Liver (tissue), 8 donors: ENCODE measurements at regions not wholly inside any gene's neighbourhood (a gene's known extent, or its start where the extent isn't known, plus 50 kb on each side); places are given as distances from the start of the nearest gene placed in this dataset.

Source experiments
- DNase-seq: peaks from one replicate; pipeline ENCODE4 v3.0.0-alpha.2; 2017; ENCODE audit warnings: low spot score
- H3K27ac ChIP-seq, 2 donors: one replicate each; pipeline ENCODE4 v1.7.0; 2013; ENCODE audit warnings: inconsistent platforms in 2 of 2, low read length in 2 of 2, control low read depth in 1 of 2, low read depth in 1 of 2, mild to moderate bottlenecking in 1 of 2
- H3K27me3 ChIP-seq, 4 donors: one replicate each; pipeline versions ENCODE4 v1.6.1 to v1.7.0; 2013; ENCODE audit warnings: low read length in 3 of 4, inconsistent platforms in 1 of 4, mild to moderate bottlenecking in 1 of 4, moderate library complexity in 1 of 4; ENCODE audit not compliant: control insufficient read depth in 4 of 4, insufficient read depth in 4 of 4
- H3K36me3 ChIP-seq, 4 donors: one replicate each; pipeline versions ENCODE4 v1.6.1 to v1.7.0; 2013; ENCODE audit warnings: low read length in 3 of 4, mild to moderate bottlenecking in 3 of 4, low read depth in 1 of 4, moderate library complexity in 1 of 4; ENCODE audit not compliant: control insufficient read depth in 4 of 4, insufficient read depth in 3 of 4
- H3K4me1 ChIP-seq, 4 donors: one replicate each; pipeline versions ENCODE4 v1.6.1 to v1.7.0; 2013; ENCODE audit warnings: low read length in 3 of 4, mild to moderate bottlenecking in 3 of 4, moderate library complexity in 1 of 4; ENCODE audit not compliant: control insufficient read depth in 4 of 4, insufficient read depth in 4 of 4
- H3K4me3 ChIP-seq, 3 donors: one replicate each; pipeline versions ENCODE4 v1.6.1 to v1.7.0; 2013; ENCODE audit warnings: low read length in 3 of 3, control low read depth in 1 of 3, low read depth in 1 of 3, mild to moderate bottlenecking in 1 of 3
- H3K9ac ChIP-seq, 2 donors: one replicate each; pipeline ENCODE4 v1.7.0; 2013; ENCODE audit warnings: low read length in 2 of 2, mild to moderate bottlenecking in 2 of 2, moderate library complexity in 2 of 2, control low read depth in 1 of 2, low read depth in 1 of 2
- H3K9me3 ChIP-seq, 4 donors: one replicate each; pipeline versions ENCODE4 v1.6.1 to v1.7.0; 2013; ENCODE audit warnings: low read length in 3 of 4; ENCODE audit not compliant: control insufficient read depth in 4 of 4
- EGR1 ChIP-seq, 2 donors: IDR thresholded peaks; 2 replicates each; pipeline ENCODE4 v1.6.1; 2016 to 2018; ENCODE audit warnings: antibody characterized with exemption in 2 of 2, low read depth in 2 of 2
- FOXA1 ChIP-seq: IDR thresholded peaks from 2 replicates; pipeline ENCODE4 v1.6.1; 2016; ENCODE audit warnings: antibody characterized with exemption
- GABPA ChIP-seq, 2 donors: IDR thresholded peaks in 1 of 2; conservative IDR thresholded peaks in 1 of 2; 2 replicates each; pipeline ENCODE4 v1.6.1; 2016; ENCODE audit warnings: antibody characterized with exemption in 2 of 2, mild to moderate bottlenecking in 1 of 2, moderate library complexity in 1 of 2
- HNF4A ChIP-seq, 2 donors: conservative IDR thresholded peaks; 2 replicates each; pipeline ENCODE4 v1.6.1; 2016; ENCODE audit warnings: antibody characterized with exemption in 2 of 2, mild to moderate bottlenecking in 2 of 2
- JUND ChIP-seq, 2 donors: IDR thresholded peaks; 2 replicates each; pipeline ENCODE4 v1.6.1; 2016; ENCODE audit warnings: antibody characterized with exemption in 2 of 2
- NR2F2 ChIP-seq: IDR thresholded peaks from 2 replicates; pipeline ENCODE4 v1.6.1; 2016; ENCODE audit warnings: antibody characterized with exemption
- RXRA ChIP-seq, 2 donors: IDR thresholded peaks; 2 replicates each; pipeline ENCODE4 v1.6.1; 2017 to 2018; ENCODE audit warnings: antibody characterized with exemption in 2 of 2, mild to moderate bottlenecking in 1 of 2
- SP1 ChIP-seq: IDR thresholded peaks from 2 replicates; pipeline ENCODE4 v1.6.1; 2018; ENCODE audit warnings: antibody characterized with exemption, mild to moderate bottlenecking
- TAF1 ChIP-seq: conservative IDR thresholded peaks from 2 replicates; pipeline ENCODE4 v1.6.1; 2016; ENCODE audit warnings: antibody characterized with exemption, mild to moderate bottlenecking
- YY1 ChIP-seq: IDR thresholded peaks from 2 replicates; pipeline ENCODE4 v1.6.1; 2016; ENCODE audit warnings: antibody characterized with exemption, mild to moderate bottlenecking
- WGBS: extraction: QIAGEN DNeasy Blood & Tissue Kit; methylation state at CpG from one replicate; pipeline ENCODE4 v1.1.7; 2013; 5-methylcytosine and 5-hydroxymethylcytosine counted together
- TF ChIP-seq, protein P1 (sequence below): IDR thresholded peaks from 2 replicates; pipeline ENCODE4 v1.6.1; 2016; ENCODE audit warnings: antibody characterized with exemption, mild to moderate bottlenecking
- TF ChIP-seq, protein P2 (sequence below): IDR thresholded peaks from 2 replicates; pipeline ENCODE4 v1.6.1; 2016; ENCODE audit warnings: antibody characterized with exemption
- TF ChIP-seq, protein P3 (sequence below): IDR thresholded peaks from 2 replicates; pipeline ENCODE4 v1.6.1; 2016; ENCODE audit warnings: antibody characterized with exemption
- TF ChIP-seq, protein P4 (sequence below): fragments of 150-350 bp; IDR thresholded peaks from 2 replicates; pipeline ENCODE4 v1.5.1; 2017; ENCODE audit warnings: improper control_type of control experiment, low read depth, low read length; ENCODE audit not compliant: missing input control
- donor health status: healthy.
- donor health status: healthy.
- donor health status: healthy.
- donor health status: healthy.
- donor health status: healthy.

DNA sequence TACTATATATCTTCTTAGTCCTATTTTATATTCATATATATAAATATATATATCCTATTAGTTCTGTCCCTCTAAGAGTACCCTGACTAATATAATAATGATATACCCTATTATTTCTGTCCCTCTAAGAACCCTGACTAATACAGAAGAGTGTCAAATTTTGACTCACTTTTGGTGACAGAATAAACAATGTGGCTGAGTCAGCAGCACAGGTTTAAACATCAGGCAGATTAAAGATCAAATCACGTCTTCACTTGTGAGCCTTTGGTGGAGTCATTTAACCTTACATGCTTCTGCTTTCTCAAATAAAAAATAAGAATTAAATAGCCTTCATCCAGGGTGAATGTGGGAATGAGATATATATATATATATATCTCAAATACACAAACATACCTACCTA is 615.9 kb upstream of the GCFC2 start:
- no peaks in the 10 kb centered on the region for H3K4me1 ChIP-seq
- WGBS, result 59% methylated on average over 1 of the region's 1 CpG
- DNase-seq, result no peak
- H3K9ac ChIP-seq, result no peak overlapping the region
- no peak overlapping the region for H3K4me3 ChIP-seq
- TF ChIP-seq, protein P1, sequence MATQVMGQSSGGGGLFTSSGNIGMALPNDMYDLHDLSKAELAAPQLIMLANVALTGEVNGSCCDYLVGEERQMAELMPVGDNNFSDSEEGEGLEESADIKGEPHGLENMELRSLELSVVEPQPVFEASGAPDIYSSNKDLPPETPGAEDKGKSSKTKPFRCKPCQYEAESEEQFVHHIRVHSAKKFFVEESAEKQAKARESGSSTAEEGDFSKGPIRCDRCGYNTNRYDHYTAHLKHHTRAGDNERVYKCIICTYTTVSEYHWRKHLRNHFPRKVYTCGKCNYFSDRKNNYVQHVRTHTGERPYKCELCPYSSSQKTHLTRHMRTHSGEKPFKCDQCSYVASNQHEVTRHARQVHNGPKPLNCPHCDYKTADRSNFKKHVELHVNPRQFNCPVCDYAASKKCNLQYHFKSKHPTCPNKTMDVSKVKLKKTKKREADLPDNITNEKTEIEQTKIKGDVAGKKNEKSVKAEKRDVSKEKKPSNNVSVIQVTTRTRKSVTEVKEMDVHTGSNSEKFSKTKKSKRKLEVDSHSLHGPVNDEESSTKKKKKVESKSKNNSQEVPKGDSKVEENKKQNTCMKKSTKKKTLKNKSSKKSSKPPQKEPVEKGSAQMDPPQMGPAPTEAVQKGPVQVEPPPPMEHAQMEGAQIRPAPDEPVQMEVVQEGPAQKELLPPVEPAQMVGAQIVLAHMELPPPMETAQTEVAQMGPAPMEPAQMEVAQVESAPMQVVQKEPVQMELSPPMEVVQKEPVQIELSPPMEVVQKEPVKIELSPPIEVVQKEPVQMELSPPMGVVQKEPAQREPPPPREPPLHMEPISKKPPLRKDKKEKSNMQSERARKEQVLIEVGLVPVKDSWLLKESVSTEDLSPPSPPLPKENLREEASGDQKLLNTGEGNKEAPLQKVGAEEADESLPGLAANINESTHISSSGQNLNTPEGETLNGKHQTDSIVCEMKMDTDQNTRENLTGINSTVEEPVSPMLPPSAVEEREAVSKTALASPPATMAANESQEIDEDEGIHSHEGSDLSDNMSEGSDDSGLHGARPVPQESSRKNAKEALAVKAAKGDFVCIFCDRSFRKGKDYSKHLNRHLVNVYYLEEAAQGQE, result no peak
- TF ChIP-seq RXRA (IDR thresholded peaks at IDR 0.05) (no peak), NR2F2 (no peak), EGR1 (IDR thresholded peaks at IDR 0.05; ENCODE audit: low read depth in 2 of 2) (no peak), YY1 (no peak), SP1 (no peak)
- TF ChIP-seq, protein P2, sequence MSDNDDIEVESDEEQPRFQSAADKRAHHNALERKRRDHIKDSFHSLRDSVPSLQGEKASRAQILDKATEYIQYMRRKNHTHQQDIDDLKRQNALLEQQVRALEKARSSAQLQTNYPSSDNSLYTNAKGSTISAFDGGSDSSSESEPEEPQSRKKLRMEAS, result no peak
- TF ChIP-seq, protein P3, sequence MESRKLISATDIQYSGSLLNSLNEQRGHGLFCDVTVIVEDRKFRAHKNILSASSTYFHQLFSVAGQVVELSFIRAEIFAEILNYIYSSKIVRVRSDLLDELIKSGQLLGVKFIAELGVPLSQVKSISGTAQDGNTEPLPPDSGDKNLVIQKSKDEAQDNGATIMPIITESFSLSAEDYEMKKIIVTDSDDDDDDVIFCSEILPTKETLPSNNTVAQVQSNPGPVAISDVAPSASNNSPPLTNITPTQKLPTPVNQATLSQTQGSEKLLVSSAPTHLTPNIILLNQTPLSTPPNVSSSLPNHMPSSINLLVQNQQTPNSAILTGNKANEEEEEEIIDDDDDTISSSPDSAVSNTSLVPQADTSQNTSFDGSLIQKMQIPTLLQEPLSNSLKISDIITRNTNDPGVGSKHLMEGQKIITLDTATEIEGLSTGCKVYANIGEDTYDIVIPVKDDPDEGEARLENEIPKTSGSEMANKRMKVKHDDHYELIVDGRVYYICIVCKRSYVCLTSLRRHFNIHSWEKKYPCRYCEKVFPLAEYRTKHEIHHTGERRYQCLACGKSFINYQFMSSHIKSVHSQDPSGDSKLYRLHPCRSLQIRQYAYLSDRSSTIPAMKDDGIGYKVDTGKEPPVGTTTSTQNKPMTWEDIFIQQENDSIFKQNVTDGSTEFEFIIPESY, result no peak
- no peaks in the 10 kb centered on the region for H3K27me3 ChIP-seq
- H3K9me3 ChIP-seq, result no peaks in the 10 kb centered on the region
- H3K27ac ChIP-seq, result no peak overlapping the region
- no peaks in the 10 kb centered on the region for H3K36me3 ChIP-seq

DNA sequence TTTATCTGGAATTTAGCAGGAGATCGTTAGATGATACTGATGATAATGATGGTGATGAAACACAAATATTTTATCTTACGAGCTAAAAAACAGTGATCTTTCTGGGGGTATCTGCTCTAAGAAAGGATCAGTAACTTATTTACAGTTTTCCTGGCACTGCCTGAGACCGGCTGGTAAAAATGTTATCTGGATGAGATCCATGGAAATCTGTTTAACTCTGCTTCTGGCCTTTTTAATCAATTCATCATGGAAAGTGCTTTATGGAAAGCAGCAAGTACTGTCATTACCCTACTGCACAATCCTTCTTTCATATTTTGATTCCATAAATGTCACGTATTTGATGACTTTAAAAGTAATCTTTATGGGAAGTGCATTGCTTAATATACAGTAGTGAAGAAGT is 612.7 kb upstream of the GCFC2 start:
- Histone ChIP-seq H3K27me3 (no peaks in the 10 kb centered on the region), H3K27ac (no peak overlapping the region), H3K9me3 (no peaks in the 10 kb centered on the region), H3K9ac (no peak overlapping the region), H3K4me1 (no peaks in the 10 kb centered on the region), H3K4me3 (no peak overlapping the region), H3K36me3 (no peaks in the 10 kb centered on the region)
- DNase-seq, result no peak
- 63% methylated on average over 4 of the region's 4 CpGs for WGBS
- TF ChIP-seq FOXA1 (no peak), RXRA (IDR thresholded peaks at IDR 0.05) (no peak), SP1 (no peak), EGR1 (IDR thresholded peaks at IDR 0.05; ENCODE audit: low read depth in 2 of 2) (no peak)

DNA sequence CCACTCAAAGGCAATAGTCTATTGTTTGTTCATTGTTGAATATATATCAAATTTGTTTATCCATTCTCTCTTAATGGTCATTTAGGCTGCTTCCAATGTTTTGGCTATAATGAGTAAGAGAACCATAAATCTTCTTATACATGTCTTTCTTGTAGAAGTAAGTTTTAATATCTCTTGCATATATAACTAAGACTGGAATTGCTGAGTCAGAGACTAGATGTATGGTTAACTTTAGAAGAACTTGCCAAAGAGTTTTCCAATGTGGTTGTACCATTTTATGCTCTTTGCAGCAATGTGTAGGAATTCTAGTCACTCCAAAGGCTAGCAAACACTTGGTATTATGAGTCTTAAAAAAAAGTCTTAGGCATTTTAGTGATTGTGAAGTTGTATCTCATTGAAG is 610.0 kb upstream of the GCFC2 start:
- Histone ChIP-seq H3K4me3 (no peak overlapping the region), H3K4me1 (no peaks in the 10 kb centered on the region), H3K9me3 (no peaks in the 10 kb centered on the region), H3K27me3 (no peaks in the 10 kb centered on the region), H3K9ac (no peak overlapping the region), H3K36me3 (no peaks in the 10 kb centered on the region), H3K27ac (no peak overlapping the region)
- no peak for DNase-seq
- TF ChIP-seq FOXA1, result no peak
- TF ChIP-seq, protein P1, result no peak
- TF ChIP-seq TAF1, result no peak
- no peak for TF ChIP-seq NR2F2
- TF ChIP-seq HNF4A (conservative IDR thresholded peaks at IDR 0.05), result no peak
- TF ChIP-seq, protein P3, result no peak
- no peak for TF ChIP-seq SP1
- TF ChIP-seq JUND (IDR thresholded peaks at IDR 0.05), result no peak
- TF ChIP-seq RXRA (IDR thresholded peaks at IDR 0.05), result no peak
- TF ChIP-seq, protein P4, sequence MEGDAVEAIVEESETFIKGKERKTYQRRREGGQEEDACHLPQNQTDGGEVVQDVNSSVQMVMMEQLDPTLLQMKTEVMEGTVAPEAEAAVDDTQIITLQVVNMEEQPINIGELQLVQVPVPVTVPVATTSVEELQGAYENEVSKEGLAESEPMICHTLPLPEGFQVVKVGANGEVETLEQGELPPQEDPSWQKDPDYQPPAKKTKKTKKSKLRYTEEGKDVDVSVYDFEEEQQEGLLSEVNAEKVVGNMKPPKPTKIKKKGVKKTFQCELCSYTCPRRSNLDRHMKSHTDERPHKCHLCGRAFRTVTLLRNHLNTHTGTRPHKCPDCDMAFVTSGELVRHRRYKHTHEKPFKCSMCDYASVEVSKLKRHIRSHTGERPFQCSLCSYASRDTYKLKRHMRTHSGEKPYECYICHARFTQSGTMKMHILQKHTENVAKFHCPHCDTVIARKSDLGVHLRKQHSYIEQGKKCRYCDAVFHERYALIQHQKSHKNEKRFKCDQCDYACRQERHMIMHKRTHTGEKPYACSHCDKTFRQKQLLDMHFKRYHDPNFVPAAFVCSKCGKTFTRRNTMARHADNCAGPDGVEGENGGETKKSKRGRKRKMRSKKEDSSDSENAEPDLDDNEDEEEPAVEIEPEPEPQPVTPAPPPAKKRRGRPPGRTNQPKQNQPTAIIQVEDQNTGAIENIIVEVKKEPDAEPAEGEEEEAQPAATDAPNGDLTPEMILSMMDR, result no peak
- no peak for TF ChIP-seq GABPA (IDR thresholded peaks at IDR 0.05 in 1 of 2, conservative IDR thresholded peaks at IDR 0.05 in 1 of 2)
